ENCODE measurements at regions not wholly inside any gene's neighbourhood (a gene's known extent, or its start where the extent isn't known, plus 50 kb on each side); places are given as distances from the start of the nearest gene placed in this dataset.
A peak's percentile ranks its signal among the peaks of the same experiment; 100 is the strongest.

DNA sequence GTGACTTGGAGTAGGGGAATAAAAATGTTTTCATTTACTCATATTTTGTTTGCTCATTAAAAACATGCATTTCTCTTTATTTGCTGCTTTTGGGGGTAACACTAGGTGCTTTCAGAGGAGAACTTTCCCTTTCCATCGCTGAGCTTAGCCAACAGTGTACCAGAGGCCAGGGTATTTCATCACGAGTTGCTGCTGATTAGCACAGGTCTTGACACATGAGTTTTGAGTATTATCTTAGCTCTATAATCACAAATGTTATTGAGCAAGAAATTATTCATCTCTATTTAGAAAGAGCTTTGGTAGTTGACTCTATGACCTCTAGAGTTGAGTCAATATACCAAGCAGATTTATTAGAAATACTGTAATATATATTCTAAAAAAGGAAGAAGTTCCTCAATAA is 375.9 kb downstream of the NXPH1 start:
- H3K27me3 ChIP-seq (ENCODE audit: control insufficient read depth, insufficient read depth, low read length), result no peaks in the 10 kb centered on the region
- no CpG with 5 or more reads among the region's 2 CpGs for WGBS (ENCODE audit: insufficient coverage)
- H3K4me3 ChIP-seq (ENCODE audit: low read depth, low read length), result no peak overlapping the region
- DNase-seq (ENCODE audit: low read depth in 4 of 6, low spot score in 6 of 6), result no peak
- H3K36me3 ChIP-seq (ENCODE audit: control insufficient read depth, insufficient read depth, low read length), result no peaks in the 10 kb centered on the region
- H3K9me3 ChIP-seq (ENCODE audit: control insufficient read depth, insufficient read depth, low read length), result no peaks in the 10 kb centered on the region
- H3K27ac ChIP-seq (ENCODE audit: low read depth, low read length), result no peak overlapping the region
- no peaks in the 10 kb centered on the region for H3K4me1 ChIP-seq (ENCODE audit: control insufficient read depth, insufficient read depth, low read length)

DNA sequence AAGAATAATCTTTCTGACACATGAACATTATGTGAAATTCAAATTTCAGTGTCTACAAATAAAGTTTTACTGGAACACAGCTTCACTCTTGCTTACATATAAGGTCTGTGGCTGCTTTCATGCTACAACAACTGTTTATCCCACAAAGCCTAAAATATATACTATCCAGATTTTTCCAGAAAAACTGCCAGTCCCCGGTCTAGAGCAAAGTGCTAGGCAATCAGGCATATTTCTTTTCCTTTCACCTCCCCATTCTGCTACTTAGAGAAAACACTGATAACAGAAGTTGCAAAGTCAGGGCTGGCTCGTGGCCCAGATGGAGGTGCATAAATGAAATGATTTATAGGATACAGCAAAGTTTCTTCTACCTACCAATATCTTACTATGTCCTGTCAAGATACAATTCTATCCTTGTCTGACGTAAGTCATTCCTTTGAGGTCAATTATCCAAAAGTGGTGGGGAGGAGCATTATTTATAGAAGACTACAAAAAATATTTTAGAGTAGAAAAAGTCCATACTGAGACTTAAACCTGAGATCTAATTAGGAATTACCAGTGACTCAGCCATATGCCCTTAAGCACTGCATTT is 384.1 kb downstream of the NXPH1 start:
- no CpG with 5 or more reads among the region's 3 CpGs for WGBS (ENCODE audit: insufficient coverage)
- peak in 1 of 6 donors; percentile 8 for DNase-seq (ENCODE audit: low read depth in 4 of 6, low spot score in 6 of 6)
- H3K27ac ChIP-seq (ENCODE audit: low read depth, low read length), result no peak overlapping the region
- no peak overlapping the region for H3K4me3 ChIP-seq (ENCODE audit: low read depth, low read length)
- no peaks in the 10 kb centered on the region for H3K4me1 ChIP-seq (ENCODE audit: control insufficient read depth, insufficient read depth, low read length)
- no peaks in the 10 kb centered on the region for H3K27me3 ChIP-seq (ENCODE audit: control insufficient read depth, insufficient read depth, low read length)
- no peaks in the 10 kb centered on the region for H3K9me3 ChIP-seq (ENCODE audit: control insufficient read depth, insufficient read depth, low read length)
- no peaks in the 10 kb centered on the region for H3K36me3 ChIP-seq (ENCODE audit: control insufficient read depth, insufficient read depth, low read length)

DNA sequence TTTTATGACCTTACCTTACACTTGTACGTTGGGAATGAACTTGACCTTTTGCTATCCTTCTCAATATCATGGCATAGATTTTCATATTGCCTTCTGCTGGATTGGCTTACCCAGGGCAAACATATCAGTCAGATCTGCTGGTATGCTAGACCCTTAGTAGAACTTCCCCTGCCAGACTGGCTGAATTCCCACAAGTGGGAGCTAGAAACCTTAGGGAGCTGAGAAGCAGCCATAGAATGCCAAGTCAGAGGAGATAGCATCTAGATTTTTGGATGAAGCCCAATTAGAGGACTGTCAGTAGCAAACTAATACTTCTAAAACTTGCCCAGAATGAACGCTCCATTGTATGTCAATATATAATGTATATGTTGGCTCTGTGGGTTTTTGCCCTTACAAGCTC is 385.0 kb downstream of the NXPH1 start:
- 100% methylated on average over 1 of the region's 2 CpGs for WGBS (ENCODE audit: insufficient coverage)
- no peaks in the 10 kb centered on the region for H3K9me3 ChIP-seq (ENCODE audit: control insufficient read depth, insufficient read depth, low read length)
- H3K4me3 ChIP-seq (ENCODE audit: low read depth, low read length), result no peak overlapping the region
- H3K27ac ChIP-seq (ENCODE audit: low read depth, low read length), result no peak overlapping the region
- H3K36me3 ChIP-seq (ENCODE audit: control insufficient read depth, insufficient read depth, low read length), result no peaks in the 10 kb centered on the region
- H3K27me3 ChIP-seq (ENCODE audit: control insufficient read depth, insufficient read depth, low read length), result no peaks in the 10 kb centered on the region
- DNase-seq (ENCODE audit: low read depth in 4 of 6, low spot score in 6 of 6), result no peak
- no peaks in the 10 kb centered on the region for H3K4me1 ChIP-seq (ENCODE audit: control insufficient read depth, insufficient read depth, low read length)

DNA sequence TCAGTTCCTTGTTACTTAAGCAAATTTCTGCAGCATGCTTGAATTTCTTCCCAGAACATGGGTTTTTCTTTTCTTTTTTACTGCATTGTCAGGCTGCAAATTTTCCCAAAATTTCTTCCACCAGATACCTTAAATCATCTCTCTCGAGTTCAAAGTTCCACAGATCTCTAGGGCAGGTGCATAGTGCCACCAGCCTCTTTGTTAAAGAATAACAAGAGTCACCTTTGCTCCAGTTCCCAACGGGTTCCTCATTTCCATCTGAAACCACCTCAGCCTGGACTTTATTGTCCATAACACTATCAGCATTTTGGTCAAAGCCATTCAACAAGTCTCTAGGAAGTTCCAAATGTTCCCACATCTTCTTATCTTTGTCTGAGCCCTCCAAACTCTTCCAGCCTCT is 389.2 kb downstream of the NXPH1 start:
- 76% methylated on average over 2 of the region's 2 CpGs for WGBS (ENCODE audit: insufficient coverage)
- no peaks in the 10 kb centered on the region for H3K9me3 ChIP-seq (ENCODE audit: control insufficient read depth, insufficient read depth, low read length)
- no peaks in the 10 kb centered on the region for H3K4me1 ChIP-seq (ENCODE audit: control insufficient read depth, insufficient read depth, low read length)
- H3K27ac ChIP-seq (ENCODE audit: low read depth, low read length), result no peak overlapping the region
- no peaks in the 10 kb centered on the region for H3K27me3 ChIP-seq (ENCODE audit: control insufficient read depth, insufficient read depth, low read length)
- H3K36me3 ChIP-seq (ENCODE audit: control insufficient read depth, insufficient read depth, low read length), result no peaks in the 10 kb centered on the region
- DNase-seq (ENCODE audit: low read depth in 4 of 6, low spot score in 6 of 6), result no peak
- no peak overlapping the region for H3K4me3 ChIP-seq (ENCODE audit: low read depth, low read length)

- H3K27me3 ChIP-seq (ENCODE audit: control insufficient read depth, insufficient read depth, low read length), result no peaks in the 10 kb centered on the region
- no peaks in the 10 kb centered on the region for H3K4me1 ChIP-seq (ENCODE audit: control insufficient read depth, insufficient read depth, low read length)
- no peak for DNase-seq (ENCODE audit: low read depth in 4 of 6, low spot score in 6 of 6)
- H3K9me3 ChIP-seq (ENCODE audit: control insufficient read depth, insufficient read depth, low read length), result no peaks in the 10 kb centered on the region
- H3K27ac ChIP-seq (ENCODE audit: low read depth, low read length), result no peak overlapping the region
- 100% methylated on average over 1 of the region's 2 CpGs for WGBS (ENCODE audit: insufficient coverage)
- H3K4me3 ChIP-seq (ENCODE audit: low read depth, low read length), result no peak overlapping the region
- no peaks in the 10 kb centered on the region for H3K36me3 ChIP-seq (ENCODE audit: control insufficient read depth, insufficient read depth, low read length)
Measured at GRCh38 chr7:8823486-8823885, 390.1 kb downstream of the NXPH1 start.

DNA sequence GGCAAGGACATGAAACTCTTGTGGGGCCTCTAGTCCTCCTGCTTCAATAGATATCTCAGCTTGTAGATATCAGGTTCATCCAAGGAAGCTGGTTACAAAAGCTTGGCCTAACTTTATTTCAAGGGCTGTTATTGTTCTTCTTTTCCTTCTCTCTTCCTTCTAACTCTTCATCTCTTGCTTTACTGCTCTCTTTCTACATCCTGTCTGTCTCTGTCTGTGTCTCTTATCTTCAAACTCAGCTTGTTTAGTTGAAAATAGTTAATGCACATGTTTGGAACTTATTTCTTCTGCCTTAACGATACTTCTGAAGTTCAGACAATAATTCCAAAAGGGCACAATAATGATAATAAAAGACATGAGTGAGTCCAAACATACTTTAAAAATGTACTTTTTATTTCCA is 393.9 kb downstream of the NXPH1 start:
- WGBS (ENCODE audit: insufficient coverage), result no CpG with 5 or more reads among the region's 1 CpG
- Histone ChIP-seq H3K4me1 (ENCODE audit: control insufficient read depth, insufficient read depth, low read length) (no peaks in the 10 kb centered on the region), H3K27ac (ENCODE audit: low read depth, low read length) (no peak overlapping the region), H3K36me3 (ENCODE audit: control insufficient read depth, insufficient read depth, low read length) (no peaks in the 10 kb centered on the region), H3K9me3 (ENCODE audit: control insufficient read depth, insufficient read depth, low read length) (no peaks in the 10 kb centered on the region), H3K4me3 (ENCODE audit: low read depth, low read length) (no peak overlapping the region), H3K27me3 (ENCODE audit: control insufficient read depth, insufficient read depth, low read length) (no peaks in the 10 kb centered on the region)
- no peak for DNase-seq (ENCODE audit: low read depth in 4 of 6, low spot score in 6 of 6)

- no peak for DNase-seq (ENCODE audit: low read depth in 4 of 6, low spot score in 6 of 6)
- H3K27me3 ChIP-seq (ENCODE audit: control insufficient read depth, insufficient read depth, low read length), result no peaks in the 10 kb centered on the region
- H3K27ac ChIP-seq (ENCODE audit: low read depth, low read length), result no peak overlapping the region
- H3K9me3 ChIP-seq (ENCODE audit: control insufficient read depth, insufficient read depth, low read length), result no peaks in the 10 kb centered on the region
- H3K4me3 ChIP-seq (ENCODE audit: low read depth, low read length), result no peak overlapping the region
- no CpG with 5 or more reads among the region's 4 CpGs for WGBS (ENCODE audit: insufficient coverage)
- H3K36me3 ChIP-seq (ENCODE audit: control insufficient read depth, insufficient read depth, low read length), result no peaks in the 10 kb centered on the region
- H3K4me1 ChIP-seq (ENCODE audit: control insufficient read depth, insufficient read depth, low read length), result no peaks in the 10 kb centered on the region
Measured at GRCh38 chr7:8829100-8829499, 395.7 kb downstream of the NXPH1 start.

- H3K36me3 ChIP-seq (ENCODE audit: control insufficient read depth, insufficient read depth, low read length), result no peaks in the 10 kb centered on the region
- no peaks in the 10 kb centered on the region for H3K9me3 ChIP-seq (ENCODE audit: control insufficient read depth, insufficient read depth, low read length)
- DNase-seq (ENCODE audit: low read depth in 4 of 6, low spot score in 6 of 6), result no peak
- no peaks in the 10 kb centered on the region for H3K27me3 ChIP-seq (ENCODE audit: control insufficient read depth, insufficient read depth, low read length)
- H3K27ac ChIP-seq (ENCODE audit: low read depth, low read length), result no peak overlapping the region
- H3K4me3 ChIP-seq (ENCODE audit: low read depth, low read length), result no peak overlapping the region
- no CpG with 5 or more reads among the region's 4 CpGs for WGBS (ENCODE audit: insufficient coverage)
- H3K4me1 ChIP-seq (ENCODE audit: control insufficient read depth, insufficient read depth, low read length), result no peaks in the 10 kb centered on the region
Measured at GRCh38 chr7:8831376-8831775, 398.0 kb downstream of the NXPH1 start.

GRCh38 chr7:8833355-8833754 is 399.9 kb downstream of the NXPH1 start:
- Histone ChIP-seq H3K4me1 (ENCODE audit: control insufficient read depth, insufficient read depth, low read length) (no peaks in the 10 kb centered on the region), H3K9me3 (ENCODE audit: control insufficient read depth, insufficient read depth, low read length) (no peaks in the 10 kb centered on the region), H3K36me3 (ENCODE audit: control insufficient read depth, insufficient read depth, low read length) (no peaks in the 10 kb centered on the region), H3K4me3 (ENCODE audit: low read depth, low read length) (no peak overlapping the region), H3K27ac (ENCODE audit: low read depth, low read length) (no peak overlapping the region), H3K27me3 (ENCODE audit: control insufficient read depth, insufficient read depth, low read length) (no peaks in the 10 kb centered on the region)
- no peak for DNase-seq (ENCODE audit: low read depth in 4 of 6, low spot score in 6 of 6)
- 100% methylated on average over 1 of the region's 6 CpGs for WGBS (ENCODE audit: insufficient coverage)

DNA sequence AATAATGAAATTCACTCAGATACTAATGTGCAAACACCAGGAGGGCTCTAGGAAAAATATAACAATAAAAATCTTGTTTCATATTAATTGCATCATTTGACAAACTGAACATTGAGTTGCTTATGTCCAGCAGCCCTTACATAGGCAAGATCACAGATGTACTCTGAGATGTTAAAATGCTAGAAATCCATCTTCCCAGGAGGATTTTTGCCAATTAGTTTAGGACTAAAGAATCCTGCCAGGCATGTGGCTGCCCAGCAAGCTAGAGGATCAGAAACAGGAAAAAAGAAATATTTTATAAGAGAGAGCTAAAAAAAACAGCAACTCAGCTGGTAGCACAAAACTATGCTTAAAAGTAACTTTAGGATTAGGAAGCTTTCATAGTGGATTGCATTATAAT is 407.8 kb downstream of the NXPH1 start:
- Histone ChIP-seq H3K4me1 (ENCODE audit: control insufficient read depth, insufficient read depth, low read length) (no peaks in the 10 kb centered on the region), H3K27me3 (ENCODE audit: control insufficient read depth, insufficient read depth, low read length) (no peaks in the 10 kb centered on the region), H3K4me3 (ENCODE audit: low read depth, low read length) (no peak overlapping the region), H3K9me3 (ENCODE audit: control insufficient read depth, insufficient read depth, low read length) (no peaks in the 10 kb centered on the region), H3K36me3 (ENCODE audit: control insufficient read depth, insufficient read depth, low read length) (no peaks in the 10 kb centered on the region), H3K27ac (ENCODE audit: low read depth, low read length) (no peak overlapping the region)
- DNase-seq (ENCODE audit: low read depth in 4 of 6, low spot score in 6 of 6), result peak in 2 of 6 donors; percentile 16
